ENCODE measurements at regions not wholly inside any gene's neighbourhood (a gene's known extent, or its start where the extent isn't known, plus 50 kb on each side); places are given as distances from the start of the nearest gene placed in this dataset.

DNA sequence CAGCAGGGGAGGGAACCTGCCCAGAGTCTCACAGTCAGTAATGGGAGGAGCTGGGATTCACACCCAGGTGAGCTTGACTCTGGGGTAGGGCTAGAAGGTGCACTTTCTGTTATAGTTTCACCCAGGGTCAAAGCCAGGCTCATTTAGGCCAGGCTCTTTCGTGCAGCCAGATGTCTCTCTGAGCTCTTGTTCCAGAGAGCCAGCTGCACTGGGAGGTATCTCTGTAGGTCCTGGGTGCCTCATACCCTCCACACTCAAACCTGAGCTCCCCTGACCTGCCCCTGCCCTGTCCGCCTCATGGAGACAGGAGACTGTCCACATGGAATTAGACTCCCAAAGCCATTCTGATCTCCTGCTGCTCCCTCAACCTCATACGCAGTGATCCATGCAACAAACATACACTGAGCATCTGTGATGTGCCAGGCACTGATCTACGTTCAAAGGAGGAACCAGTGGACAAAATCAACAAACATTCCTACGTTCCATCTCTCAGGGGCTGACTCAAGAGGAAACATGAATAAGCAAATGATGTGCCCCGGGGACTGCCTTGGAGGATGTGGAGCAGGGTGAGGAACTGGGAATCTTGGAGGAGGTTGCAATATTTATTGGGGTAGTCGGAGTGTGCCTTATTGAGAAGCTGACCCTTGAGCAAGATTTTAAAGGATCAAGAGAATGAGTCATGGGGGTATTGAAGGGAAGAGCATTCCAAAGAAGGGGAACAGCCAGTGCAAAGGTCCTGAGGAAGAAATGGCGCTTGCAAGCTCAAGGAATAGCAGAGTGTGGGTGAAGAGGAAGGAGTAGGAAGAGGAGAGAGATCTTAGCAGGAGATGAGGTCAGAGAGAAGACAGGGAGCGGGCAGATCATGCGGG lies 71.3 kb upstream of the TOX2 start:
- TF ChIP-seq, protein P1, sequence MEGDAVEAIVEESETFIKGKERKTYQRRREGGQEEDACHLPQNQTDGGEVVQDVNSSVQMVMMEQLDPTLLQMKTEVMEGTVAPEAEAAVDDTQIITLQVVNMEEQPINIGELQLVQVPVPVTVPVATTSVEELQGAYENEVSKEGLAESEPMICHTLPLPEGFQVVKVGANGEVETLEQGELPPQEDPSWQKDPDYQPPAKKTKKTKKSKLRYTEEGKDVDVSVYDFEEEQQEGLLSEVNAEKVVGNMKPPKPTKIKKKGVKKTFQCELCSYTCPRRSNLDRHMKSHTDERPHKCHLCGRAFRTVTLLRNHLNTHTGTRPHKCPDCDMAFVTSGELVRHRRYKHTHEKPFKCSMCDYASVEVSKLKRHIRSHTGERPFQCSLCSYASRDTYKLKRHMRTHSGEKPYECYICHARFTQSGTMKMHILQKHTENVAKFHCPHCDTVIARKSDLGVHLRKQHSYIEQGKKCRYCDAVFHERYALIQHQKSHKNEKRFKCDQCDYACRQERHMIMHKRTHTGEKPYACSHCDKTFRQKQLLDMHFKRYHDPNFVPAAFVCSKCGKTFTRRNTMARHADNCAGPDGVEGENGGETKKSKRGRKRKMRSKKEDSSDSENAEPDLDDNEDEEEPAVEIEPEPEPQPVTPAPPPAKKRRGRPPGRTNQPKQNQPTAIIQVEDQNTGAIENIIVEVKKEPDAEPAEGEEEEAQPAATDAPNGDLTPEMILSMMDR (IDR thresholded peaks at IDR 0.05; ENCODE audit: low read depth, low read length, missing control alignments) = no peak
- peak; percentile 25 for DNase-seq (ENCODE audit: low read depth)
- H3K4me3 ChIP-seq (ENCODE audit: low read depth, low read length) = no peak overlapping the region

DNA sequence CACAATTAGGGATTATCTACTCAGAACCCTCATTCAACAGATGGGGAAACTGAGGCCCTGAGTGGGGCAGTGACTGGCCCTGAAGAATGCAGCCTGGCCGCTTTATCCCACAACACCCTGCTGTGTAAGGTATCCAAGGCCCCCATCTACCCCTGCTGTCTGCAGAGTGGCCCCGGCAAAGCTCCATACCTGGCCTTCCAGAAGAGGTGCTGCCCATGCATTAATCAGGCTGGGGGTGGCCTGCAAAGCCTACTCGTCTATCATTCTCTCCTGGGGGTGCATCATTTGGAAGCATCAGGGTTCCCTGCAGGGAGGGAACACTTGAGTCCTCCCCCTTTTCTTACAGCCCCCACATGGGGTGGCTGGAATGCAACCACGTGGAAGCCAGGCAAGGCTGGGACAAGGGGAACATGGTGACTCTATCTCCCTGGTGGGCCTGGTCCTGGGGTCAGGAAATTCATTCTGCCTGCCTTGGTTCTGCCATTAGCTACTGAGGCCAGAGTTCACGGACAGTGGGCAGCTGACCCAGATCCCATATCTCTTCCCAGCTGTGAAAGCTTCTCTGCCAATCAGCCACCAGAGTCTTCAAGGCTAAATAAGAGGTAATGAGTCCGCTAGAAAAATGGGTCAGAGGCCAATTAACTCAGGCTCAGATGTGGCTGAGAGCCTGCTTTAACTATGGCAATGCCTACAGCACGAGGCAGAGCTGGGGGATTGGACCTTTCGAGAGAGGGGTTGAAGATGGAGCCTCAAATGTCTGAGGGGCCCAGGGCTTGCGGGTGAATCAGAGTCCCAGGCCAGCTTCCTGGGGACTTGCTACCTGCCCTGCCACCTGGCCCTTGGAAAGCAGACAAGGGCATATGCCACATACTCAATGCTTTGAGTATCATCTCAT lies 72.3 kb upstream of the TOX2 start:
- H3K4me3 ChIP-seq (ENCODE audit: low read depth, low read length) = no peak overlapping the region
- TF ChIP-seq, protein P1 (IDR thresholded peaks at IDR 0.05; ENCODE audit: low read depth, low read length, missing control alignments) = no peak
- DNase-seq (ENCODE audit: low read depth) = no peak

DNA sequence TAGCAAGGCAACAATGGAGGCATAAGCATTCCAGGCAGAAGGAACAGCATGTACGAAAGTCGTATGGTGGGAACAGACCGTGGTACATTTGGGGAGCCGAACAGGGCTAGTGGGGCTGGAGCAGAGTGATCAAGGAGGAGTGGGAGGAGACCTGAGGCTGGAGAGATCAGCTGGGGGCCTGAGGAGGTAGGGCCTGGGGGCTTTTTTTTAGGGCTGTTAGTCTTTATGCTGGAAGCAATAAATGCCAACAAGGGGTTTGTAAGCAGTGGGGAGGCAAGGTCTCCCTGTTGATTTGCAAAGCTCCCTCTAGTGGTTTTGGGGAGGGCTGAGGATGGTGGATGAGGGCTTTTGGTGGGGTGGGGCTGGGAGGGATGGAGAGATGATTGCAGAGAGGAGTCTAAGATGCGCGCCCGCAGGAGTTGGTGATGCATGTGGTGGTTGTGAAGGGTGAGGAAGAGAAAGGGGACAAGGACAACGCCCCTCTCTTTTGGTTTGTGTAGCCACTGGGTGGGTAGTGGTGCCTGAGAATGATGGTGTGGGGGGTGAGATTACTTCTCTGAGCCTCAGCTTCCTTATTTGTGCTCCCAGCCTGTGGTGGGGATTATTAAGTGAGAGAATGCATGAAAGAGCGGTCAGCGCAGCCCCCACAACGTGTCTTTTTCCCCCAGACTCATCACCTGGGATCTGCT lies 74.1 kb upstream of the TOX2 start:
- DNase-seq (ENCODE audit: low read depth) = peak; percentile 39

DNA sequence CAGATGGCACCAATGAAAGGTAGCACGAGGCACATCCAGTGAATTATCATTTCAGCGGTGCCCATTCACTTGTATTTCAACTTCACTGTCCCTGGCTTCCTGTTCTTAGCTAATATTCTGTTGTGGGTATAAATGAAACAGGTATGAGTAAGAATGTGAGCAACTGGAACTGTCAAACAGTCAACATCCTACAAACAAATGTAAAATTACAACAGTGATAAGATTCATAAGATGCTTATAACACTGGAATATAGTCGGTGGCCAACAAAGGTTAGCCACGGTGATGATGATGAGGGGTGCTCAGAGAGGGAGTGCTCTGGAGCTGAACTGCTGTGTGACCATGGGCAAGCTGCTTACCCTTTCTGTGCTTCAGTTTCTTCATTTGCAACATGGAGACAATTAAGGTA lies 74.9 kb upstream of the TOX2 start:
- peak; percentile 26 for DNase-seq (ENCODE audit: low read depth)
- TF ChIP-seq, protein P1 (IDR thresholded peaks at IDR 0.05; ENCODE audit: low read depth, low read length, missing control alignments) = no peak
- no peak overlapping the region for H3K4me3 ChIP-seq (ENCODE audit: low read depth, low read length)

More for the DNA sequence above, 74.1 kb upstream of the TOX2 start:
- no peak overlapping the region for H3K4me3 ChIP-seq (ENCODE audit: low read depth, low read length)
- TF ChIP-seq, protein P1 (IDR thresholded peaks at IDR 0.05; ENCODE audit: low read depth, low read length, missing control alignments) = peak; percentile 70

DNA sequence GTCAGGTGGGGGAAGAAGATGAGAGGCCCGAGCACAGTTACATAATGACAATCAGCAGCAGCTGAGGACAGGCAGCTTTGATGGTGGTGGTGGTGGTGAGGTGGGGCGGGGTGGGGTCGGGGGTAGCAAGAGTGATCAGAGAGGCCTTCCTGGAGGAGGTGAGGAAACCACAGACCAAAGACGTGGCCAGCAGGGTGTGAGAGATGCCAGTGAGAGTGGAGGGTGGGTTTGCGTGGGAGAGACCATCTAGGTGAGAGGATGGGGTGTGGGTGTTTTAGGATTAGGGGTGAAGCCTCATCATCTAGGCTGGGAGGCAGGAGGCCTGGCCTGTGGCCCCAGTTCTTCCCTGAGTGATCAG lies 76.0 kb upstream of the TOX2 start:
- no peak overlapping the region for H3K4me3 ChIP-seq (ENCODE audit: low read depth, low read length)
- DNase-seq (ENCODE audit: low read depth) = no peak
- TF ChIP-seq, protein P1 (IDR thresholded peaks at IDR 0.05; ENCODE audit: low read depth, low read length, missing control alignments) = no peak

DNA sequence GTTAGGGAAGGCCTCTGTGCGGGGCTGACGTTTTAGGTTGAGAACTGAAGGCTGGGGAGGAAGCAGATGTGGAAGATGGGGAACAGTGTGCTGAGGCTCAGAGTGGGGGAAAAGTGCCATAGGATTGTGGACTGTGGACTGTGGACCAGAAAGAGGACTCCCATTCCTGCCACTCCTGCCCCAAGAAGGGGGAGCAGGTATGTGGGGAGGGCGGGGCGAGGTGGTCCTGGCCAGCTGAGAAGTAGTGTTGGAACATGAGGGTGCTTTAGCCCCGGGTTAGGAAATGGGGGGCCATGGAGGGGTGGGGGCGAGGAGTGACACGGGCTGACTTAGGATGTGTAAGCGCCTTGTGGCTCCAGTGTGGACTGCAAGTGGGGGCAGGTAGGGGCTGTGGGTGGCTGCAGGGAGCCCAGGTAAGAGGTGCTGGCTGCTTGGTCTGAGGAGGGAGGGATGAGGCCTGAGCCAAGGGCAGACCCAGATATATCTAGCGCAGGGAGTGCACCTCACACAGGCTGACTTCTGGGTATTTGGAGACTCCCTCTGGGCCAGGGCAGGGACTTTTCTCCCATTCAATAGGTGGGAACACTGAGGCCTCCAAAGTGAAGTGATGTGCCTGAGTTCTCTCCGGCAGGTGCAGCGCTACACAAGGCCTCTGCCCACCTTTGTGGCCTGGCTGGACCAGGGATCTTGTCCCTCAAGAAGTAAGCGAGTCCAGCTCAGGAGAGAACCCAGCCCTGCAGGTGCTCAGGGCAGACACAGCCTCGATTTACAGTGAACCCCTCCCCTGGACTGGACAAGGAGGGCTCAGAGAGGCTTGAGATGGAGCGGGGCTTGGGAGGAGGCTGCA lies 76.6 kb upstream of the TOX2 start:
- no peak for DNase-seq (ENCODE audit: low read depth)
- TF ChIP-seq, protein P1 (IDR thresholded peaks at IDR 0.05; ENCODE audit: low read depth, low read length, missing control alignments) = no peak
- H3K4me3 ChIP-seq (ENCODE audit: low read depth, low read length) = no peak overlapping the region

Measured in GM12864 (cell line).